ENCODE measurements at regions not wholly inside any gene's neighbourhood (a gene's known extent, or its start where the extent isn't known, plus 50 kb on each side); places are given as distances from the start of the nearest gene placed in this dataset.

DNA sequence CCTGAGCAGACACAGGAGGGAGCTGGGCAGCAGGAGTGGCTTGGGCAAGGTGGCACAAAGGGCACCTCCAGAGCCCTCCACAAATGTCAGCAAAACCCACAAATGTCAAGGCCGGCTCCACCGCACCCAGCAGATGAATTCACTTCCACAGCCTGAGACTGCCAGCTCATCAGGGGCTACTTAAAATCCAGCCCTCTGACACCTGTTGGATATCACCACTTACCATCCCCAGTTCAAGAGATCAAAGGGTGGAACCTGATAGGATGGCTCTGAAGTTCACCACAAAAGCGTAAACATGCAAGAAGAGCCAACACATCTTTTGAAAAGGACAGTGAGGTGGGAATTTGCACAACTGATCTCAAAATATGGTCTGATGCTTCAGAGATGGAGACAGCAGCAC lies 168.6 kb upstream of the GRK3 start (continued):
- no peak for TF ChIP-seq HCFC1 (IDR thresholded peaks at IDR 0.05; ENCODE audit: low read depth, low read length)
- TF ChIP-seq, protein P1, sequence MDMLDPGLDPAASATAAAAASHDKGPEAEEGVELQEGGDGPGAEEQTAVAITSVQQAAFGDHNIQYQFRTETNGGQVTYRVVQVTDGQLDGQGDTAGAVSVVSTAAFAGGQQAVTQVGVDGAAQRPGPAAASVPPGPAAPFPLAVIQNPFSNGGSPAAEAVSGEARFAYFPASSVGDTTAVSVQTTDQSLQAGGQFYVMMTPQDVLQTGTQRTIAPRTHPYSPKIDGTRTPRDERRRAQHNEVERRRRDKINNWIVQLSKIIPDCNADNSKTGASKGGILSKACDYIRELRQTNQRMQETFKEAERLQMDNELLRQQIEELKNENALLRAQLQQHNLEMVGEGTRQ (IDR thresholded peaks at IDR 0.05; ENCODE audit: low read depth, low read length), result no peak
- TF ChIP-seq, protein P1 (CRISPR knock-in tag; IDR thresholded peaks at IDR 0.05; ENCODE audit: borderline replicate concordance), result no peak
- TF ChIP-seq RARA (CRISPR knock-in tag; IDR thresholded peaks at IDR 0.05), result peak; percentile 85
- TF ChIP-seq, protein P2, sequence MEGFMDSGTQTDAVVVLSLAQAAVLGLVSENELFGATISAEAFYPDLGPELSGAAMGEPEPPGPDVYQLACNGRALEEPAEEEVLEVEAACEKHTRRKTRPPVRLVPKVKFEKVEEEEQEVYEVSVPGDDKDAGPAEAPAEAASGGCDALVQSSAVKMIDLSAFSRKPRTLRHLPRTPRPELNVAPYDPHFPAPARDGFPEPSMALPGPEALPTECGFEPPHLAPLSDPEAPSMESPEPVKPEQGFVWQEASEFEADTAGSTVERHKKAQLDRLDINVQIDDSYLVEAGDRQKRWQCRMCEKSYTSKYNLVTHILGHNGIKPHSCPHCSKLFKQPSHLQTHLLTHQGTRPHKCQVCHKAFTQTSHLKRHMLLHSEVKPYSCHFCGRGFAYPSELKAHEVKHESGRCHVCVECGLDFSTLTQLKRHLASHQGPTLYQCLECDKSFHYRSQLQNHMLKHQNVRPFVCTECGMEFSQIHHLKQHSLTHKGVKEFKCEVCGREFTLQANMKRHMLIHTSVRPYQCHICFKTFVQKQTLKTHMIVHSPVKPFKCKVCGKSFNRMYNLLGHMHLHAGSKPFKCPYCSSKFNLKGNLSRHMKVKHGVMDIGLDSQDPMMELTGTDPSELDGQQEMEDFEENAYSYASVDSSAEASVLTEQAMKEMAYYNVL (CRISPR knock-in tag; IDR thresholded peaks at IDR 0.05; ENCODE audit: borderline replicate concordance), result no peak
- no peak for TF ChIP-seq TAF1 (CRISPR knock-in tag; IDR thresholded peaks at IDR 0.05)
- TF ChIP-seq ZNF235 (CRISPR knock-in tag; IDR thresholded peaks at IDR 0.05; ENCODE audit: borderline replicate concordance), result no peak
- TF ChIP-seq ZNF383 (CRISPR knock-in tag; IDR thresholded peaks at IDR 0.05; ENCODE audit: borderline replicate concordance), result no peak
- TF ChIP-seq, protein P3, sequence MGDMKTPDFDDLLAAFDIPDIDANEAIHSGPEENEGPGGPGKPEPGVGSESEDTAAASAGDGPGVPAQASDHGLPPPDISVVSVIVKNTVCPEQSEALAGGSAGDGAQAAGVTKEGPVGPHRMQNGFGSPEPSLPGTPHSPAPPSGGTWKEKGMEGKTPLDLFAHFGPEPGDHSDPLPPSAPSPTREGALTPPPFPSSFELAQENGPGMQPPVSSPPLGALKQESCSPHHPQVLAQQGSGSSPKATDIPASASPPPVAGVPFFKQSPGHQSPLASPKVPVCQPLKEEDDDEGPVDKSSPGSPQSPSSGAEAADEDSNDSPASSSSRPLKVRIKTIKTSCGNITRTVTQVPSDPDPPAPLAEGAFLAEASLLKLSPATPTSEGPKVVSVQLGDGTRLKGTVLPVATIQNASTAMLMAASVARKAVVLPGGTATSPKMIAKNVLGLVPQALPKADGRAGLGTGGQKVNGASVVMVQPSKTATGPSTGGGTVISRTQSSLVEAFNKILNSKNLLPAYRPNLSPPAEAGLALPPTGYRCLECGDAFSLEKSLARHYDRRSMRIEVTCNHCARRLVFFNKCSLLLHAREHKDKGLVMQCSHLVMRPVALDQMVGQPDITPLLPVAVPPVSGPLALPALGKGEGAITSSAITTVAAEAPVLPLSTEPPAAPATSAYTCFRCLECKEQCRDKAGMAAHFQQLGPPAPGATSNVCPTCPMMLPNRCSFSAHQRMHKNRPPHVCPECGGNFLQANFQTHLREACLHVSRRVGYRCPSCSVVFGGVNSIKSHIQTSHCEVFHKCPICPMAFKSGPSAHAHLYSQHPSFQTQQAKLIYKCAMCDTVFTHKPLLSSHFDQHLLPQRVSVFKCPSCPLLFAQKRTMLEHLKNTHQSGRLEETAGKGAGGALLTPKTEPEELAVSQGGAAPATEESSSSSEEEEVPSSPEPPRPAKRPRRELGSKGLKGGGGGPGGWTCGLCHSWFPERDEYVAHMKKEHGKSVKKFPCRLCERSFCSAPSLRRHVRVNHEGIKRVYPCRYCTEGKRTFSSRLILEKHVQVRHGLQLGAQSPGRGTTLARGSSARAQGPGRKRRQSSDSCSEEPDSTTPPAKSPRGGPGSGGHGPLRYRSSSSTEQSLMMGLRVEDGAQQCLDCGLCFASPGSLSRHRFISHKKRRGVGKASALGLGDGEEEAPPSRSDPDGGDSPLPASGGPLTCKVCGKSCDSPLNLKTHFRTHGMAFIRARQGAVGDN (CRISPR knock-in tag; IDR thresholded peaks at IDR 0.05), result peak; percentile 41
- no peak for TF ChIP-seq ZNF12 (CRISPR knock-in tag; IDR thresholded peaks at IDR 0.05)
- TF ChIP-seq, protein P4, sequence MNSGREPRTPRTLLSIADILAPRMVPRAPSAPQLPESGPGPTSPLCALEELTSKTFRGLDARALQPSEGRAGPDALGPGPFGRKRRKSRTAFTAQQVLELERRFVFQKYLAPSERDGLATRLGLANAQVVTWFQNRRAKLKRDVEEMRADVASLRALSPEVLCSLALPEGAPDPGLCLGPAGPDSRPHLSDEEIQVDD (CRISPR knock-in tag; IDR thresholded peaks at IDR 0.05; ENCODE audit: borderline replicate concordance), result no peak
- no peak for TF ChIP-seq ZNF143 (CRISPR knock-in tag; IDR thresholded peaks at IDR 0.05)
- no peak for TF ChIP-seq CAMTA2 (CRISPR knock-in tag; IDR thresholded peaks at IDR 0.05; ENCODE audit: borderline replicate concordance)
- no peak for TF ChIP-seq NFATC3 (CRISPR knock-in tag; IDR thresholded peaks at IDR 0.05)
- TF ChIP-seq ZNF431 (CRISPR knock-in tag; IDR thresholded peaks at IDR 0.05; ENCODE audit: borderline replicate concordance, low read depth), result no peak
- TF ChIP-seq HOXA3 (CRISPR knock-in tag; IDR thresholded peaks at IDR 0.05), result 0 out of 2 replicates have a peak, but pooled peaks have one; percentile 47
- no peak for TF ChIP-seq YEATS4 (CRISPR knock-in tag; IDR thresholded peaks at IDR 0.05; ENCODE audit: borderline replicate concordance)
- TF ChIP-seq HDAC2 (CRISPR knock-in tag; IDR thresholded peaks at IDR 0.05), result peak; percentile 69
- TF ChIP-seq RAD21 (CRISPR knock-in tag; IDR thresholded peaks at IDR 0.05), result no peak
- TF ChIP-seq, protein P5, sequence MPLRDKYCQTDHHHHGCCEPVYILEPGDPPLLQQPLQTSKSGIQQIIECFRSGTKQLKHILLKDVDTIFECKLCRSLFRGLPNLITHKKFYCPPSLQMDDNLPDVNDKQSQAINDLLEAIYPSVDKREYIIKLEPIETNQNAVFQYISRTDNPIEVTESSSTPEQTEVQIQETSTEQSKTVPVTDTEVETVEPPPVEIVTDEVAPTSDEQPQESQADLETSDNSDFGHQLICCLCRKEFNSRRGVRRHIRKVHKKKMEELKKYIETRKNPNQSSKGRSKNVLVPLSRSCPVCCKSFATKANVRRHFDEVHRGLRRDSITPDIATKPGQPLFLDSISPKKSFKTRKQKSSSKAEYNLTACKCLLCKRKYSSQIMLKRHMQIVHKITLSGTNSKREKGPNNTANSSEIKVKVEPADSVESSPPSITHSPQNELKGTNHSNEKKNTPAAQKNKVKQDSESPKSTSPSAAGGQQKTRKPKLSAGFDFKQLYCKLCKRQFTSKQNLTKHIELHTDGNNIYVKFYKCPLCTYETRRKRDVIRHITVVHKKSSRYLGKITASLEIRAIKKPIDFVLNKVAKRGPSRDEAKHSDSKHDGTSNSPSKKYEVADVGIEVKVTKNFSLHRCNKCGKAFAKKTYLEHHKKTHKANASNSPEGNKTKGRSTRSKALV (CRISPR knock-in tag; IDR thresholded peaks at IDR 0.05), result 0 out of 2 replicates have a peak, but pooled peaks have one; percentile 23
- TF ChIP-seq KDM4B (CRISPR knock-in tag; IDR thresholded peaks at IDR 0.05), result no peak

Data from HepG2 (cell line).